ENCODE measurements at regions not wholly inside any gene's neighbourhood (a gene's known extent, or its start where the extent isn't known, plus 50 kb on each side); places are given as distances from the start of the nearest gene placed in this dataset.
A peak's percentile ranks its signal among the peaks of the same experiment; 100 is the strongest.

GRCh38 chr3:177499779-177500423 is 302.6 kb upstream of the TBL1XR1 start (continued):
- TF ChIP-seq RARA (CRISPR knock-in tag; IDR thresholded peaks at IDR 0.05) (no peak; the same call in 1 of the 2 replicates), BCL6 (CRISPR knock-in tag; IDR thresholded peaks at IDR 0.05) (peak; percentile 25; the same call in 1 of the 2 replicates), ZNF253 (CRISPR knock-in tag; IDR thresholded peaks at IDR 0.05; ENCODE audit: borderline replicate concordance) (no peak), SUZ12 (IDR thresholded peaks at IDR 0.05; ENCODE audit: low read depth, low read length) (no peak), ZSCAN20 (CRISPR knock-in tag; IDR thresholded peaks at IDR 0.05; ENCODE audit: borderline replicate concordance) (no peak), ZHX1 (CRISPR knock-in tag; IDR thresholded peaks at IDR 0.05; ENCODE audit: low read depth) (no peak), RBFOX2 (IDR thresholded peaks at IDR 0.05; ENCODE audit: low read depth, low read length) (no peak), ZSCAN22 (CRISPR knock-in tag; IDR thresholded peaks at IDR 0.05) (no peak), RFX3 (CRISPR knock-in tag; IDR thresholded peaks at IDR 0.05) (no peak), ZEB1 (IDR thresholded peaks at IDR 0.05; ENCODE audit: insufficient replicate concordance, low read depth) (no peak), PRDM15 (CRISPR knock-in tag; IDR thresholded peaks at IDR 0.05) (no peak), ZNF138 (CRISPR knock-in tag; IDR thresholded peaks at IDR 0.05; ENCODE audit: low read depth) (no peak), NFYB (CRISPR knock-in tag; IDR thresholded peaks at IDR 0.05) (no peak)
- TF ChIP-seq, protein P1, sequence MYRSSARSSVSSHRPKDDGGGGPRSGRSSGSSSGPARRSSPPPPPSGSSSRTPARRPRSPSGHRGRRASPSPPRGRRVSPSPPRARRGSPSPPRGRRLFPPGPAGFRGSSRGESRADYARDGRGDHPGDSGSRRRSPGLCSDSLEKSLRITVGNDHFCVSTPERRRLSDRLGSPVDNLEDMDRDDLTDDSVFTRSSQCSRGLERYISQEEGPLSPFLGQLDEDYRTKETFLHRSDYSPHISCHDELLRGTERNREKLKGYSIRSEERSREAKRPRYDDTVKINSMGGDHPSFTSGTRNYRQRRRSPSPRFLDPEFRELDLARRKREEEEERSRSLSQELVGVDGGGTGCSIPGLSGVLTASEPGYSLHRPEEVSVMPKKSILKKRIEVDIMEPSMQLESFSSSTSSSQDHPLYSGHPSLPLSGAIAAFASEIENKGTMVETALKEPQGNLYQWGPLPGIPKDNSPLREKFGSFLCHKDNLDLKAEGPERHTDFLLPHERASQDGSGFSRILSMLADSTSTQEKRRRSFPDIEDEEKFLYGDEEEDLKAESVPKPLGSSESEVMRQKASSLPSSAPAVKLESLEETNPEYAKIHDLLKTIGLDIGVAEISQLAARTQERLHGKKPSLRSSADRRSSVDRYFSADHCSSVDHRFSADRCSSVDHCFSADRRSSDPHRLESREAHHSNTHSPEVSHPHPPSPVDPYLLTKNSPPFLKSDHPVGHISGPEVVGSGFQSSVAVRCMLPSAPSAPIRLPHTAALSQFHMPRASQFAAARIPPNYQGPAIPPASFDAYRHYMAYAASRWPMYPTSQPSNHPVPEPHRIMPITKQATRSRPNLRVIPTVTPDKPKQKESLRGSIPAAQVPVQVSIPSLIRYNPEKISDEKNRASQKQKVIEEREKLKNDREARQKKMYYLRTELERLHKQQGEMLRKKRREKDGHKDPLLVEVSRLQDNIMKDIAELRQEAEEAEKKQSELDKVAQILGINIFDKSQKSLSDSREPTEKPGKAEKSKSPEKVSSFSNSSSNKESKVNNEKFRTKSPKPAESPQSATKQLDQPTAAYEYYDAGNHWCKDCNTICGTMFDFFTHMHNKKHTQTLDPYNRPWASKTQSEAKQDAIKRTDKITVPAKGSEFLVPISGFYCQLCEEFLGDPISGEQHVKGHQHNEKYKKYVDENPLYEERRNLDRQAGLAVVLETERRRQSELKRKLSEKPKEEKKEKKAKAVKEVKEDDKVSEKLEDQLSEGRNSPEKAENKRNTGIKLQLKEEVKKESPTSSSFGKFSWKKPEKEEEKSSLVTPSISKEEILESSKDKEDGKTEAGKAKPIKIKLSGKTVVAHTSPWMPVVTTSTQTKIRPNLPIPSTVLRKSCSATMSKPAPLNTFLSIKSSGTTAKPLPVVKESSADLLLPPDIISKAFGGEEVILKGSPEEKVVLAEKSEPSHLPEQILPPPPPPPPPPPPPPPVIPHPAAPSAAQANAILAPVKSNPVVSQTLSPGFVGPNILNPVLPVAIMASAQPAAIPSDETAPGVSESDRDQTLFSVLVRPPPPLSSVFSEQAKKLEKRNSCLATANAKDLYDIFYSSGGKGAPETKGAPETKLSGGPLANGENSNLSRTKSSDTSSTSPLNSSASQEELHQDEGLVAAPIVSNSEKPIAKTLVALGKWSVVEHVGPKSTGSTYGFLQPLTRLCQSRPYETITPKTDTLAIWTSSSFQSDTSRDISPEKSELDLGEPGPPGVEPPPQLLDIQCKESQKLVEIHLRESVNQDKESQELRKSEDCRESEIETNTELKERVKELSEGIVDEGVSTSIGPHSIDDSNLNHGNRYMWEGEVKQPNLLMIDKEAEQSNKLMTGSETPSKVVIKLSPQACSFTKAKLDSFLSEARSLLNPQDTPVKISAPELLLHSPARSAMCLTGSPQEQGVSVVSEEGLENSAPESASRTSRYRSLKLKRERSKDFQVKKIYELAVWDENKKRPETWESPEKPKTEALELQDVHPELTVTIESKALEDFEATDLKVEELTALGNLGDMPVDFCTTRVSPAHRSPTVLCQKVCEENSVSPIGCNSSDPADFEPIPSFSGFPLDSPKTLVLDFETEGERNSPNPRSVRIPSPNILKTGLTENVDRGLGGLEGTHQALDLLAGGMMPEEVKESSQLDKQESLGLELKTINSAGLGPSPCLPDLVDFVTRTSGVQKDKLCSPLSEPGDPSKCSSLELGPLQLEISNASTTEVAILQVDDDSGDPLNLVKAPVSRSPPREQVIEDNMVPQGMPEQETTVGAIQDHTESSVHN (CRISPR knock-in tag; IDR thresholded peaks at IDR 0.05): no peak
